Heart left ventricle (tissue), 13 donors: ENCODE measurements at regions not wholly inside any gene's neighbourhood (a gene's known extent, or its start where the extent isn't known, plus 50 kb on each side); places are given as distances from the start of the nearest gene placed in this dataset.
"Not testable (repeated sequence)": the region's sequence is repeated elsewhere in the genome, so short reads cannot be mapped to it uniquely, and the experiment has no call there.

Source experiments
- POLR2A ChIP-seq, 2 donors: fragments of 450-650 bp; IDR thresholded peaks; one replicate each; pipeline ENCODE4 v1.6.1; 2017; ENCODE audit warnings: antibody characterized with exemption in 2 of 2, mild to moderate bottlenecking in 2 of 2, moderate library complexity in 2 of 2
- TF ChIP-seq, protein P1 (sequence below), 12 donors: fragments of 200-600 bp; sonication (generic) in 4 of 12; IDR thresholded peaks; one replicate each; pipeline versions ENCODE4 v1.5.0 to v1.8.0; 2018 to 2022; ENCODE audit warnings: antibody characterized with exemption in 12 of 12, mild to moderate bottlenecking in 5 of 12
- donor health status: ischemic (EF 13 %, LVEDD 7.1; RV severe dilation, severe dysfunction).
- donor health status: DM: no; HTN: yes; CAD: no.
- donor health status: DM: no; HTN: no; CAD: no.
- donor health status: ischemic (EF 25% LVEDD 6.9; RV normal size, moderate dysfunction).
- donor health status: ischemic (EF 25% LVEDD 5.7; RV mildly dilated, moderate dysfunction).
- donor health status: ischemic (EF 35%, LVEDD 5.7; RV mildly dilated, moderate dysfunction).
- donor health status: nonischemic (EF 11% LVEDD 7.7; RV severe dilation, severe dysfunction).
- donor health status: DM: yes; HTN: yes; CAD: no.
- donor health status: PGD.
- donor health status: ischemic (EF 29% LVEDD 5.4; RV normal size, mild dysfunction).
- donor health status: nonischemic (EF 23%, LVEDD 6.1; RV moderate dilation, normal function).

- not testable (repeated sequence) for TF ChIP-seq POLR2A (IDR thresholded peaks at IDR 0.05)
- TF ChIP-seq, protein P1, sequence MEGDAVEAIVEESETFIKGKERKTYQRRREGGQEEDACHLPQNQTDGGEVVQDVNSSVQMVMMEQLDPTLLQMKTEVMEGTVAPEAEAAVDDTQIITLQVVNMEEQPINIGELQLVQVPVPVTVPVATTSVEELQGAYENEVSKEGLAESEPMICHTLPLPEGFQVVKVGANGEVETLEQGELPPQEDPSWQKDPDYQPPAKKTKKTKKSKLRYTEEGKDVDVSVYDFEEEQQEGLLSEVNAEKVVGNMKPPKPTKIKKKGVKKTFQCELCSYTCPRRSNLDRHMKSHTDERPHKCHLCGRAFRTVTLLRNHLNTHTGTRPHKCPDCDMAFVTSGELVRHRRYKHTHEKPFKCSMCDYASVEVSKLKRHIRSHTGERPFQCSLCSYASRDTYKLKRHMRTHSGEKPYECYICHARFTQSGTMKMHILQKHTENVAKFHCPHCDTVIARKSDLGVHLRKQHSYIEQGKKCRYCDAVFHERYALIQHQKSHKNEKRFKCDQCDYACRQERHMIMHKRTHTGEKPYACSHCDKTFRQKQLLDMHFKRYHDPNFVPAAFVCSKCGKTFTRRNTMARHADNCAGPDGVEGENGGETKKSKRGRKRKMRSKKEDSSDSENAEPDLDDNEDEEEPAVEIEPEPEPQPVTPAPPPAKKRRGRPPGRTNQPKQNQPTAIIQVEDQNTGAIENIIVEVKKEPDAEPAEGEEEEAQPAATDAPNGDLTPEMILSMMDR (IDR thresholded peaks at IDR 0.05) = not testable (repeated sequence)
Observed at GRCh38 chr12:37544669-37545330, 771.8 kb upstream of the ALG10B start.
